ENCODE measurements at regions not wholly inside any gene's neighbourhood (a gene's known extent, or its start where the extent isn't known, plus 50 kb on each side); places are given as distances from the start of the nearest gene placed in this dataset.

DNA sequence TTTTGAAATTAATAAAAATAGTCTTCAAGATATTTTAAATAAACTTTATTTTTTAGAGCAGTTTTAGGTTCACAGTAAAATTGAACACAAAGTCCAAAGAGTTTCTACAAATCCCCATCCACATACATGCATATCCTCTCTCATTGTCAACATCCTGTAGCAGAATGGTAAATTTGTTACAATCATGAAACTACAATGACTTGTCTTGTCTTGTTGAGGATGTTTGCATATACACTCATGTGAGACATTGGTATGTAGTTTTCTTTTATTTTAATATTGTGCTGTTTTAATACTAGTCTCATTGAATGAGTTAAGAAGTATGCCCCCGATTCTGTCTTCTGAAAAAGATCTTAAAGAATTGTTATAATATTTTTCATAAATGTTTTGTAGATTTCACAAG, 447.0 kb upstream of the EDIL3 start:
- Histone ChIP-seq H3K4me3 (ENCODE audit: low read depth, low read length) (no peak overlapping the region), H3K27me3 (ENCODE audit: control insufficient read depth, insufficient read depth, low read length) (no peaks in the 10 kb centered on the region), H3K4me1 (ENCODE audit: control insufficient read depth, insufficient read depth, low read length) (no peaks in the 10 kb centered on the region), H3K36me3 (ENCODE audit: control insufficient read depth, insufficient read depth, low read length) (no peaks in the 10 kb centered on the region), H3K9me3 (ENCODE audit: control insufficient read depth, insufficient read depth, low read depth, low read length) (peaks cover 16% of the 10 kb centered on the region), H3K27ac (ENCODE audit: low read depth, low read length) (no peak overlapping the region), H3K9ac (ENCODE audit: low read length) (no peak overlapping the region)

DNA sequence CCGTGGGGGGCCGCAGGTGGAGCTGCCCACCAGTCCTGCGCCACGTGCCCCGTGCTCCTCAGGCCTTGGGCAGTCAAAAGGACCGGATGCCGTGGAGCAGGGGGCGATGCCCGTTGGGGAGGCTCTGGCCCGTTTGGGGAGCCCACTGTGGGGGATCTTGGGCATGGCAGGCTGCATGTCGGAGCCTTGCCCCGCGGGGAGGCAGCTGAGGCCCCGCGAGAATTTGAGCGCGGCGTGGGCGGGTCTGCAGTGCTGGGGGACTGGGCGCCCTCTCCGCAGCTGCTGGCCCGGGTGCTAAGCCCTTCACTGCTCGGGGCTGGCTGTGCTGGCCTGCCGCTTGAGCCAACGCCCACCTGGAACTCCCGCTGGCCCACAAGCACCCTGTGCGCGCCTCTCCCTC, 445.6 kb upstream of the EDIL3 start:
- Histone ChIP-seq H3K9me3 (ENCODE audit: control insufficient read depth, insufficient read depth, low read depth, low read length) (peaks cover 16% of the 10 kb centered on the region), H3K4me3 (ENCODE audit: low read depth, low read length) (no peak overlapping the region), H3K36me3 (ENCODE audit: control insufficient read depth, insufficient read depth, low read length) (no peaks in the 10 kb centered on the region), H3K9ac (ENCODE audit: low read length) (no peak overlapping the region), H3K27me3 (ENCODE audit: control insufficient read depth, insufficient read depth, low read length) (no peaks in the 10 kb centered on the region), H3K27ac (ENCODE audit: low read depth, low read length) (no peak overlapping the region), H3K4me1 (ENCODE audit: control insufficient read depth, insufficient read depth, low read length) (no peaks in the 10 kb centered on the region)

DNA sequence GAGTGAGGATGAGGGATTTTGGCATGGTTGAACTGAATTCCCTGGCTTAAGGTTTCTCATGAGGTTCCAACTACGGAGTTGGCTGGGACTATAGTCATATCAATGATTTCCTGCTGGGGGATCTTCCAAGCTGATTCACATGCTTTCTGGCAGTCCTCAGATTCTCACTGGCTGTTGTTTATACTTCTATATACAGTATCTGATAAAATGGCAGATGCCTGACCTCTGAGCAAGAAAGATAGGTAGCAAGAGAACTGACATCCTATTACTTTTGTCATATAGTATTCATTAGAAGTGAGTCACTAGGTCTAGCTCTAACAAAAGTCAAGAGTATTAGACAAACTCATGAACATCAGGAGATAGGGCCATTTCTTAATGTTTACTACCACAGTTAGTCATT, 440.9 kb upstream of the EDIL3 start:
- no peak overlapping the region for H3K4me3 ChIP-seq (ENCODE audit: low read depth, low read length)
- H3K9me3 ChIP-seq (ENCODE audit: control insufficient read depth, insufficient read depth, low read depth, low read length), result peaks cover 9% of the 10 kb centered on the region
- no peak overlapping the region for H3K27ac ChIP-seq (ENCODE audit: low read depth, low read length)
- no peaks in the 10 kb centered on the region for H3K36me3 ChIP-seq (ENCODE audit: control insufficient read depth, insufficient read depth, low read length)
- no peaks in the 10 kb centered on the region for H3K27me3 ChIP-seq (ENCODE audit: control insufficient read depth, insufficient read depth, low read length)
- 0 out of 2 replicates have a peak, but pooled peaks cover 2% of the 10 kb centered on the region for H3K4me1 ChIP-seq (ENCODE audit: control insufficient read depth, insufficient read depth, low read length)
- H3K9ac ChIP-seq (ENCODE audit: low read length), result no peak overlapping the region

DNA sequence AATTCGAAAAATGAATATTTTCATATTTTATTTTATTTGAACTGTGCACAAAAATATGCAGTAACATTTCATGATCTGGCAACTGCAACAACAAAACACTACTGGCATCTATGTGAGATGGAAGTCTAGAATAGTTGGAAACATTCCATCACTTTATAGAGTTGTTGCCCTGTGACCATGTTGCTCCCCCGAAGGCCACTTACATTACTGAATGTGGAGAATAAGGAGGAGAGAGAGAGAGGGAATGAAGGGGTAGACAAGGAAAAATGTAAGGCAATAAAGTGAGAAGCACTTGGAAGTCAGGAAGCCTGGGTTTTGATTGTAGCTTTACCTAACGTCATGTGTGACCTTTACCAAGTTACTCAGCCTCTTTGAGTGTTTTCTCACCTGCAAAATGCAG, 437.2 kb upstream of the EDIL3 start:
- Histone ChIP-seq H3K4me3 (ENCODE audit: low read depth, low read length) (no peak overlapping the region), H3K27me3 (ENCODE audit: control insufficient read depth, insufficient read depth, low read length) (no peaks in the 10 kb centered on the region), H3K9me3 (ENCODE audit: control insufficient read depth, insufficient read depth, low read depth, low read length) (no peaks in the 10 kb centered on the region), H3K36me3 (ENCODE audit: control insufficient read depth, insufficient read depth, low read length) (no peaks in the 10 kb centered on the region), H3K4me1 (ENCODE audit: control insufficient read depth, insufficient read depth, low read length) (0 out of 2 replicates have a peak, but pooled peaks cover 5% of the 10 kb centered on the region), H3K9ac (ENCODE audit: low read length) (no peak overlapping the region), H3K27ac (ENCODE audit: low read depth, low read length) (no peak overlapping the region)

DNA sequence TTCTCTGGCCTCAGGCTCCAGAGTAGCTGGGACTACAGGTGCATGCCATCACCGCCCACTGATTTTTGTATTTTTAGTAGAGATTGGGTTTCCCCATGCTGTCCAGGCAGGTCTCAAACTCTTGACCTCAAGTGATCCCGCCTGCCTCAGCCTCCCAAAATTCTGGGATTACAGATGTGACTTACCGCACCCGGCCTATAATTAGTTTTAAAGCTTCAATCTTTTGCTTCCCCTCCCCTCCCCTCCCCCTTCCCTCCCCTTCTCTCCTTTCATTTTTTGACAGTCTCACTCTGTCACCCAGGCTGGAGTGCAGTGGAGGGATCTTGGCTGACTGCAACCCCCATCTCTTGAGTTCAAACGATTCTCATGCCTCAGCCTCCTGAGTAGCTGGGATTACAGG, 433.3 kb upstream of the EDIL3 start:
- Histone ChIP-seq H3K27ac (ENCODE audit: low read depth, low read length) (no peak overlapping the region), H3K4me1 (ENCODE audit: control insufficient read depth, insufficient read depth, low read length) (0 out of 2 replicates have a peak, but pooled peaks cover 5% of the 10 kb centered on the region), H3K9ac (ENCODE audit: low read length) (no peak overlapping the region), H3K27me3 (ENCODE audit: control insufficient read depth, insufficient read depth, low read length) (no peaks in the 10 kb centered on the region), H3K4me3 (ENCODE audit: low read depth, low read length) (no peak overlapping the region), H3K9me3 (ENCODE audit: control insufficient read depth, insufficient read depth, low read depth, low read length) (no peaks in the 10 kb centered on the region), H3K36me3 (ENCODE audit: control insufficient read depth, insufficient read depth, low read length) (no peaks in the 10 kb centered on the region)

DNA sequence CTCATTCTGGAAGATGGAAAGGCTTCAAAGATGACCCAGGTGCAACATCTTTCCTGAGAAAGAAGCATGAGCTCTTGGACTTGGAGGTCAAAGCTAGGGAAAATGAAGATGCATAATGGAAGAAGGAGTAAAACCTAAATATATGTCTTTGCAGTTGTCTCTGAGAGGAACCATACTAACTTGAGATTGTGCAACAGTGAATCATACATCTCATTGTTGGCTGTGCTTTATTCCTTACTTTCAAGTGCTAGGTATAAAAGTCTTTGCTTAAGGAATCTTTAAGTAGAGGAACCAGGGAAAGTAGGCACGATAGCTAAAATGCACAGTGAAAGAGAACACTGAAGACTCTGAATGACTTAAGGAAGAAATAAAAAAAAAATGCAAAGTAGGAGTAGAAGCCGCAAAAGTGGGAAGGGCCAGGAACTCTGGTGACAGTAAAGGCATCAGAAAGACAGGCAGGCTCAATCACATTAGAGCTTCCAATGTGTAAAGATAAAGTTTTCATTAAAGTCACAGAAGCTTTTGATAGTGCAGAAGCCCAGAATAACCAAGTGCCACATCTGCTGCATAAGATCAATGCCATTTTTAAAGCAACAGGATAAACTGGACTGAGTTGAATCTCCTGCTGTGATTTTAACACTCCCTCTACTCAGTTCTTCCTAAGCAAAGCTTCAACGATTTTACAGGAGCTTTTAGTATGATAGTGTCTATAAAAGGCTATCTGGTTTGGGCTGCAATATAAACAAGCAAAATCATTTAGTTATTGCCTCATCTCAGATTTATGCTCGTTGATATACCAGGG, 432.3 kb upstream of the EDIL3 start:
- H3K36me3 ChIP-seq (ENCODE audit: control insufficient read depth, insufficient read depth, low read length), result no peaks in the 10 kb centered on the region
- H3K9me3 ChIP-seq (ENCODE audit: control insufficient read depth, insufficient read depth, low read depth, low read length), result peaks cover 6% of the 10 kb centered on the region; the same call in 1 of the 2 replicates
- no peaks in the 10 kb centered on the region for H3K27me3 ChIP-seq (ENCODE audit: control insufficient read depth, insufficient read depth, low read length)
- H3K27ac ChIP-seq (ENCODE audit: low read depth, low read length), result no peak overlapping the region
- 0 out of 2 replicates have a peak, but pooled peaks cover 3% of the 10 kb centered on the region for H3K4me1 ChIP-seq (ENCODE audit: control insufficient read depth, insufficient read depth, low read length)
- H3K4me3 ChIP-seq (ENCODE audit: low read depth, low read length), result no peak overlapping the region
- no peak overlapping the region for H3K9ac ChIP-seq (ENCODE audit: low read length)

DNA sequence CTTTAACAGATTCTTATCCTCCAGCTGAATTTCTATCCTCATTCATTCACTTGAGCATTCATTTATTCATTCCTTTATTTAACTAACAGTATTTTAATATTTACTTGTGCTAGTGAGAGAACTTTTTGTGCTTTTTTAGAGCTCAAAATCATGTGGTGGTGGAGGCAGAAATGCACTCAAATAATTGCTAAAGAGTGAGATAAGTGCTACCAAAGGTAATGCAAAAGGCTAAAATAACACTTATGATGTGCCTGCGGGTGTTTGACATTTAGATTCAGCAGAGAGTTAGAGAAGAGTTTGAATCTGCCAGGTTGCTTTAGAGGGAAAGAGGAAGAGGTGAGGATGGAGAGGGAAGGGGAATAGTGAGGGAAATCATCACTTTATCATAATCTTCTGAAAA, 431.5 kb upstream of the EDIL3 start:
- Histone ChIP-seq H3K9ac (ENCODE audit: low read length) (no peak overlapping the region), H3K27ac (ENCODE audit: low read depth, low read length) (no peak overlapping the region), H3K4me3 (ENCODE audit: low read depth, low read length) (no peak overlapping the region), H3K27me3 (ENCODE audit: control insufficient read depth, insufficient read depth, low read length) (no peaks in the 10 kb centered on the region), H3K4me1 (ENCODE audit: control insufficient read depth, insufficient read depth, low read length) (0 out of 2 replicates have a peak, but pooled peaks cover 3% of the 10 kb centered on the region), H3K9me3 (ENCODE audit: control insufficient read depth, insufficient read depth, low read depth, low read length) (peaks cover 11% of the 10 kb centered on the region; the same call in 1 of the 2 replicates), H3K36me3 (ENCODE audit: control insufficient read depth, insufficient read depth, low read length) (no peaks in the 10 kb centered on the region)

DNA sequence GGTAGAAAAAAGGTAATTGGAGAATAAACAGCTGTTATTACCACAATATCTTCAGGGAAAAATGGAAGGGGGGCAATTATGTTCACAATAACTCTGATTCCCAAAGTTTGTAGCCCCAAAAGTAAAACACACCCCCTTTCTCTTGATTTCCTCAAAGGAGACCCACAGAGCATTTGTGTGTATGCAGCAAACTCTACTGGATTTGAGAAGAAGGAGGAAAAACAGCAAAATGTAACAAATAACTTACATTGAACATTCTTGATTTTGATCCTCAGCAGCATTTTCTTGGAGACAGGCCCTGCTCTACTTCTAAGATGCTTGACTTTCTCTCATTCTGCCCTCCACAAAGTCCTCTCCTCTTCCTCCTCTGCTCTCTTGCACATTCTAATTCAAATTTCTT, 420.8 kb upstream of the EDIL3 start:
- H3K36me3 ChIP-seq (ENCODE audit: control insufficient read depth, insufficient read depth, low read length), result no peaks in the 10 kb centered on the region
- no peak overlapping the region for H3K4me3 ChIP-seq (ENCODE audit: low read depth, low read length)
- H3K27me3 ChIP-seq (ENCODE audit: control insufficient read depth, insufficient read depth, low read length), result no peaks in the 10 kb centered on the region
- H3K9me3 ChIP-seq (ENCODE audit: control insufficient read depth, insufficient read depth, low read depth, low read length), result no peaks in the 10 kb centered on the region
- H3K27ac ChIP-seq (ENCODE audit: low read depth, low read length), result no peak overlapping the region
- no peaks in the 10 kb centered on the region for H3K4me1 ChIP-seq (ENCODE audit: control insufficient read depth, insufficient read depth, low read length)
- H3K9ac ChIP-seq (ENCODE audit: low read length), result no peak overlapping the region

DNA sequence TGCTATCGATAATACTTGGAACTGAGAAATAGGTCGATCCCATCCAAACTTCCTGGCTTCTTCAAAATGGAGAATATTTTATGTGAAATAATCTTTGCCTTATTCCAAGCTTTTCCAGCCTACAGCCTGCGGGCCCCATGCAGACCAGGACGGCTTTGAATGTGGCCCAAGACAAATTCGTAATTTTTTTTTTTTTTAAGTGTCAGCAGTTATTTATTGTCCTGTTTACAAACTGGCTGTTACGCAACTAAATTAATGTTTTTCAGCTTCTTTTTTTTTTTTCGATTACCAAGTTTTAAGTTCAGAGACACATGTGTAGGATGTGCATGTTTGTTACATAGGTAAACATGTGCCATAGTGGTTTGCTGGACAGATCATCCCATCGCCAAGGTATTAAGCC, 411.7 kb upstream of the EDIL3 start:
- no peak overlapping the region for H3K4me3 ChIP-seq (ENCODE audit: low read depth, low read length)
- H3K27me3 ChIP-seq (ENCODE audit: control insufficient read depth, insufficient read depth, low read length), result no peaks in the 10 kb centered on the region
- no peak overlapping the region for H3K9ac ChIP-seq (ENCODE audit: low read length)
- no peaks in the 10 kb centered on the region for H3K4me1 ChIP-seq (ENCODE audit: control insufficient read depth, insufficient read depth, low read length)
- H3K36me3 ChIP-seq (ENCODE audit: control insufficient read depth, insufficient read depth, low read length), result no peaks in the 10 kb centered on the region
- no peaks in the 10 kb centered on the region for H3K9me3 ChIP-seq (ENCODE audit: control insufficient read depth, insufficient read depth, low read depth, low read length)
- no peak overlapping the region for H3K27ac ChIP-seq (ENCODE audit: low read depth, low read length)

DNA sequence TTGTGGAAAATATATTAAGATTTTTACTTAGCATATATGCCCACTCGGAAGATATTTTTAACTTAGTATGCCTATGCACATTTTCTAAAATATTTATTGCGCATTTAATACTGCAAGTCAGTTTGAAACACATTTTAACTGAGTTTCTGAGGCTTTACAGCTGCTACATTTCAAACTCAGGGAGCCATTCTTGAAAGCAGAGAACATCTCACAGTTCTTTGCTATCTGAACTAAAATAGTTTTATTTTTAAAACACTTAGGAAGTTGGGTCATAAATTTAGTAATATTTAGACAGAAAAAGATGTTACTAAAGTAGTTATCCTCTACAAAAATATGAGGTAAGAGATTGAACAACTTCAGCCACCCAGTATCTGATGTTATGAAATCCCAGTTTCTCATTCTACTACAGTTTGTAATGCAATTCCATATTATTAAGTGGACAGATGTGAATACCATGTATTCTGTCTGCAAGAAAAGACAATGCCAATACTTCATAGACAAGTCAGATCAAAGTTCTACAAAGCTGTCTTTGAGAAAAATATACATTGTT, 409.9 kb upstream of the EDIL3 start:
- Histone ChIP-seq H3K4me3 (ENCODE audit: low read depth, low read length) (no peak overlapping the region), H3K4me1 (ENCODE audit: control insufficient read depth, insufficient read depth, low read length) (no peaks in the 10 kb centered on the region), H3K27ac (ENCODE audit: low read depth, low read length) (no peak overlapping the region), H3K27me3 (ENCODE audit: control insufficient read depth, insufficient read depth, low read length) (no peaks in the 10 kb centered on the region), H3K36me3 (ENCODE audit: control insufficient read depth, insufficient read depth, low read length) (no peaks in the 10 kb centered on the region), H3K9me3 (ENCODE audit: control insufficient read depth, insufficient read depth, low read depth, low read length) (no peaks in the 10 kb centered on the region), H3K9ac (ENCODE audit: low read length) (no peak overlapping the region)

DNA sequence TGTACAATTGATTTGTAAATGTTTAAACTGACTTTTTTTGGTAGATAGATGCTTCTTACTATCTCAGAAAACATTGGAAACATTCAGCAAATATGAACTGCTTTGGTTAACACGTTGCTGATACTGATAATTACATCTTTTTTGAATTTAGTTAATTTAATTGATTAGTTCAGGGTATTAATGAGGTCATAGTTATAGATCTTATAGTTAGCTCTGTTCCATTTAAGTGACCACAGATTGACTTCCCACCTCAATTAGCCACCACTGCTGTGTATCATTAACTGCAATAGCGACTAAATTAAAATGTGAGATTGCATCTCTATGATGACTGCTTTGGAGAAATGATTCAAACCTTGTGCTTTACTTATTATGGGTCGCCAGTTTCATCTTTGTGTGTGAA, 407.1 kb upstream of the EDIL3 start:
- Histone ChIP-seq H3K36me3 (ENCODE audit: control insufficient read depth, insufficient read depth, low read length) (no peaks in the 10 kb centered on the region), H3K27ac (ENCODE audit: low read depth, low read length) (no peak overlapping the region), H3K9ac (ENCODE audit: low read length) (no peak overlapping the region), H3K4me1 (ENCODE audit: control insufficient read depth, insufficient read depth, low read length) (no peaks in the 10 kb centered on the region), H3K4me3 (ENCODE audit: low read depth, low read length) (no peak overlapping the region), H3K27me3 (ENCODE audit: control insufficient read depth, insufficient read depth, low read length) (no peaks in the 10 kb centered on the region), H3K9me3 (ENCODE audit: control insufficient read depth, insufficient read depth, low read depth, low read length) (no peaks in the 10 kb centered on the region)

Measured in HUES6 (cell line).